ENCODE measurements at regions not wholly inside any gene's neighbourhood (a gene's known extent, or its start where the extent isn't known, plus 50 kb on each side); places are given as distances from the start of the nearest gene placed in this dataset.

DNA sequence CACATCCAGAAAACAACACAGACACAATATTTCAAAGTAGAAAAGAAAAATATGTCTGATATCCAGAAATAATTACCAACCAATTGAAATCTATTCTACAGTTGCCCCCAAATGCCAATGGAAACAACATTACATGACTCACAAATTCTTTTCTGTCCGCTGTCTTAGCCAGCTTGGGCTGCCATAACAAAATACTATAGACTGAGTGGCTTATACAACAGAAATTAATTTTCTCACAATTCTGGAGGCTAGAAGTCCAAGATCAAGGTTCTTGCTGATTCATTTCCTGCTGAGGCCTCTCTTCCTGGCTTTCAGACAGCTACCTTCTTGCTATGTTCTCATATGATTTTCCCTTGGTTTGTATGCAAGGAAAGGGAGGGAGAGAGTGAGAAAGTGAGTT lies 698.1 kb downstream of the DHX35 start:
- DNase-seq (no peak), ATAC-seq (replicated peaks) (no peak)
- Mint-ChIP-seq H3K27me3 (no peaks in the 10 kb centered on the region), H3K36me3 (ENCODE audit: insufficient read depth) (no peaks in the 10 kb centered on the region), H3K4me1 (ENCODE audit: low read depth in 2 of 2) (no peaks in the 10 kb centered on the region), H3K27ac (no peak overlapping the region), H3K4me3 (no peak overlapping the region), H3K9me3 (peaks cover 0 to 7% of the 10 kb centered on the region in 2 donors)

DNA sequence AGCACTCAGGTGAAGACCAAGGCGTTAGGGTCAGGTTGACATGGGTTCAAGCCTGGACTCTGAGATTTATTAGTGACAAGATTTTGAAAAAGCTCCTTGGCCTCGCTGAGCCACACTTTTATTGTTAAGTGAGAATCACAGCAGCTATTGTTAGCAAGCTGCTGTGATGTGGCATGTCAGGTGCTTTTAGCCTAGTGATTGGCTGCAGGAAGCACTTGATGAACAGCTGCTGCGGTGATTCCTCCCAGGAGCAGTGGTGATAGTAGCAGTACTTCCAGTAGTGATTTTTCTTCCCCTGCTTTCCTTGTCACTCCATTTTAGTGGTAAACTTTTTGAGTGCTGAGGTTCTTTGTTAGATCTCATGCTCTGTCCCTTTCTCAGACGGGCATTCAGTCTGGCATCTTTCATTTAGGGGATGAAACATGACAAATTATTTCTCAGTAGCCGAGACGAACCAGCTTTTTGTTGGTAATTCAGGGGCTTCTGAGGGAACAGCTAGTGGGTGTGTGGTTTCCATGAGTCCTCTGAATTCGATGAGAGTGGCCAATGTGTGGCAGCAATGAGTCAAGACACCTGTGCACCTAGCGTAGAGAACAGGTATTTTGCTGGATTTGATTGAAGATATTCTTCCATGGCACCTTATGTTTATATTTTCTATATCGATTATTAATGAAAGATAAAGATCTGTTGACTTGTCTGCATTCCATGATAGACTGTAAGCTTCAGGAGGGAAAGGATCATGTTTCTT lies 696.7 kb downstream of the DHX35 start:
- no peak overlapping the region for H3K27ac Mint-ChIP-seq
- H3K27me3 Mint-ChIP-seq: no peaks in the 10 kb centered on the region
- H3K4me1 Mint-ChIP-seq (ENCODE audit: low read depth in 2 of 2): no peaks in the 10 kb centered on the region
- ATAC-seq (replicated peaks) (no peak), DNase-seq (no peak)
- H3K9me3 Mint-ChIP-seq: peaks cover 0 to 7% of the 10 kb centered on the region in 2 donors
- H3K36me3 Mint-ChIP-seq (ENCODE audit: insufficient read depth): no peaks in the 10 kb centered on the region
- H3K4me3 Mint-ChIP-seq: no peak overlapping the region

DNA sequence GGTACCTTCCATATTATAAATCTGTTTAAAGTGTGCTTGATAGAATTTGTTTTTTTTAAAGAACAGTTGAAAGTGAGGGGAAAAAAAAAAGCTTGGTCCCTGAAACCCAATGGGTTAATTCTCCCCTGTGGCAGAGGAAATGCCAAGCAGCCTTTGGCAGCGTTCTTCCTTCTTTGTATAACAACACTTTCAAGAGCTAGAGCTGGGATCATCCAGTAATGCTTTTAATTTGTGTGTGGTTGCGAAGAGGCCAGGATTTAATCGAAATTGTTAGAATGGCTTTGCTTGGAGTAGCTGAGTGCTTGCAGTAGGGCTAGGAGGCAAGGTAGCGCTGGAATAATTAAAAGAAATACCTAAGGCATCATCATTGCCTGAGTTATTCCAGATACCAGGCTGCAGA lies 692.0 kb downstream of the DHX35 start:
- Mint-ChIP-seq H3K27me3 (peaks cover 7 to 19% of the 10 kb centered on the region in 2 donors), H3K36me3 (ENCODE audit: insufficient read depth) (no peaks in the 10 kb centered on the region), H3K4me3 (no peak overlapping the region), H3K4me1 (ENCODE audit: low read depth in 2 of 2) (no peaks in the 10 kb centered on the region), H3K9me3 (peaks cover 4 to 12% of the 10 kb centered on the region in 2 donors), H3K27ac (no peak overlapping the region)
- no peak for ATAC-seq (replicated peaks)
- DNase-seq: no peak

- no peaks in the 10 kb centered on the region for H3K36me3 Mint-ChIP-seq (ENCODE audit: insufficient read depth)
- H3K27ac Mint-ChIP-seq: no peak overlapping the region
- H3K27me3 Mint-ChIP-seq: peaks cover 7 to 19% of the 10 kb centered on the region in 2 donors
- H3K9me3 Mint-ChIP-seq: peaks cover 4 to 12% of the 10 kb centered on the region in 2 donors
- DNase-seq (no peak), ATAC-seq (replicated peaks) (no peak)
- no peak overlapping the region for H3K4me3 Mint-ChIP-seq
- H3K4me1 Mint-ChIP-seq (ENCODE audit: low read depth in 2 of 2): no peaks in the 10 kb centered on the region
These were observed 689.6 kb downstream of the DHX35 start for GRCh38 chr20:39651645-39652325.

DNA sequence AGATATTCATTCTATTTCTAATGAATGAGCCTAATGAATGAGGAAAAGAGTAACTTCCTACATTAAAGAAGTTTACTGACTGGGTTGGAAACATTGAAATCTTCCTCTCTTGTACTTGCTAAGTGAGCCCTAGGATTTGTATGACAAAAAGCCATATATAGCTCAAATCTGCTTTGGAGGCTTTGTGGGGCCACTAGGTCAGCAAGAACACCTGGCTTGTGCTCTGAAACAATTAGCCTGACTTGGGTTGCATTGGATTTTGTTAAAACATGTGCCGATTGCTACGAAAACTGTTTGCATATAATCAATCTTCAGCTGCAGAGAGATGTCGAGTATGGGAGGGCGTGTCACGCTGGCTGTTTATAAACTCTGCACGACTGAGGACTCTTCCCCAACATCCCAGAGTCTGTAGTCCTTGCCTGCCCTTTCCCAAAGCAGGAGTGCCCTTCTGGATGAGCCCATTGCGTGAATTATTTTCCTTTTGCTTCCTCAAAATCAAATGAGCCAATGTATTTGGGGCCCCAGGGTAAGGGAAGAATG lies 684.8 kb downstream of the DHX35 start:
- ATAC-seq (replicated peaks) (no peak), DNase-seq (no peak)
- no peaks in the 10 kb centered on the region for H3K4me1 Mint-ChIP-seq (ENCODE audit: low read depth in 2 of 2)
- peaks cover 6 to 12% of the 10 kb centered on the region in 2 donors for H3K9me3 Mint-ChIP-seq
- H3K27me3 Mint-ChIP-seq: peaks cover 7 to 19% of the 10 kb centered on the region in 2 donors
- H3K27ac Mint-ChIP-seq: no peak overlapping the region
- no peaks in the 10 kb centered on the region for H3K36me3 Mint-ChIP-seq (ENCODE audit: insufficient read depth)
- no peak overlapping the region for H3K4me3 Mint-ChIP-seq

GRCh38 chr20:39645131-39645530 lies 683.0 kb downstream of the DHX35 start:
- no peaks in the 10 kb centered on the region for H3K4me1 Mint-ChIP-seq (ENCODE audit: low read depth in 2 of 2)
- H3K9me3 Mint-ChIP-seq: peaks cover 0 to 2% of the 10 kb centered on the region in 2 donors
- no peaks in the 10 kb centered on the region for H3K36me3 Mint-ChIP-seq (ENCODE audit: insufficient read depth)
- H3K4me3 Mint-ChIP-seq: no peak overlapping the region
- DNase-seq (no peak), ATAC-seq (replicated peaks) (no peak)
- peaks cover 0 to 3% of the 10 kb centered on the region in 2 donors for H3K27me3 Mint-ChIP-seq
- H3K27ac Mint-ChIP-seq: no peak overlapping the region

DNA sequence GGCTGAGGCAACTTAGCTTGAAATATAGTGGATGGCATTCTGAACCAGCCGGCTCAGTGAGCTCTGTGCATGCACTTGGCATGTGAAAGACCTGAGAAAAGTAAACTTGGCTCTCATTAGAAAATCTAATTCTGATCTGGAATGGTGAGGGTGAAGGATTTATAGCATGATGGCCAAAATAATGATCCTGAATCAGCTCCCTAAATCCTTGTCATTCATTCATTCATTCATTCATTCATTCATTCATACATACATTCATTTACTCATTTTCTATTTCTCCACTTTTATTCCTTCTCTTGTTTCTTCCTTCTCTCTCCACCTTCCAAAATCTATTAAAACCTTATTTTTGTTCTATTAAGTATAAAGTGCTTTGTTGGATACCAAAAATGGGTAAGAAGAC lies 681.1 kb downstream of the DHX35 start:
- no peaks in the 10 kb centered on the region for H3K36me3 Mint-ChIP-seq (ENCODE audit: insufficient read depth)
- no peak overlapping the region for H3K27ac Mint-ChIP-seq
- peaks cover 0 to 2% of the 10 kb centered on the region in 2 donors for H3K9me3 Mint-ChIP-seq
- H3K27me3 Mint-ChIP-seq: no peaks in the 10 kb centered on the region
- DNase-seq (no peak), ATAC-seq (replicated peaks) (no peak)
- H3K4me3 Mint-ChIP-seq: no peak overlapping the region
- H3K4me1 Mint-ChIP-seq (ENCODE audit: low read depth in 2 of 2): no peaks in the 10 kb centered on the region

DNA sequence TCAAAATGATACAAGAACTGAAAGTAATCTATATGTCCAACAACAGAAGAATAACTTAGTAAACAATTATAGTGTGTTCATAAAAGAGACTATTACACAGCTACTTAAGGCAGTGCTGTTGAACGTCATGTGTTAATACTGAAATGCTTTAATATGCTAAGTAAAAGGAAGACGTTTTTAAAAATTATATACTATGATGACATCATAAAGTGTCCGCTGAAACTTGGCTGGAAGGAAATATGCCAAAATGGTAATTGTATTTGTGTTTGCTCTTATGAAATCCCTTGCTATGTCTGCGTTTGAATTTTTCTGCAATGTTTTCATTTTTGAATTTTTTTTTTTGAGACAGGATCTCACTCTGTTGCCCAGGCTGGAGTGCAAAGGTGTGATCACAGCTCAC lies 679.3 kb downstream of the DHX35 start:
- Mint-ChIP-seq H3K4me1 (ENCODE audit: low read depth in 2 of 2) (no peaks in the 10 kb centered on the region), H3K36me3 (ENCODE audit: insufficient read depth) (no peaks in the 10 kb centered on the region), H3K4me3 (no peak overlapping the region), H3K27me3 (no peaks in the 10 kb centered on the region), H3K27ac (no peak overlapping the region), H3K9me3 (peaks cover 0 to 2% of the 10 kb centered on the region in 2 donors)
- no peak for DNase-seq
- ATAC-seq (replicated peaks): no peak

- Mint-ChIP-seq H3K4me3 (no peak overlapping the region), H3K4me1 (ENCODE audit: low read depth in 2 of 2) (no peaks in the 10 kb centered on the region), H3K36me3 (ENCODE audit: insufficient read depth) (no peaks in the 10 kb centered on the region), H3K27ac (no peak overlapping the region), H3K27me3 (no peaks in the 10 kb centered on the region), H3K9me3 (peaks cover 0 to 2% of the 10 kb centered on the region in 2 donors)
- no peak for DNase-seq
- ATAC-seq (replicated peaks): no peak
These were observed 678.0 kb downstream of the DHX35 start for GRCh38 chr20:39640147-39640546.

DNA sequence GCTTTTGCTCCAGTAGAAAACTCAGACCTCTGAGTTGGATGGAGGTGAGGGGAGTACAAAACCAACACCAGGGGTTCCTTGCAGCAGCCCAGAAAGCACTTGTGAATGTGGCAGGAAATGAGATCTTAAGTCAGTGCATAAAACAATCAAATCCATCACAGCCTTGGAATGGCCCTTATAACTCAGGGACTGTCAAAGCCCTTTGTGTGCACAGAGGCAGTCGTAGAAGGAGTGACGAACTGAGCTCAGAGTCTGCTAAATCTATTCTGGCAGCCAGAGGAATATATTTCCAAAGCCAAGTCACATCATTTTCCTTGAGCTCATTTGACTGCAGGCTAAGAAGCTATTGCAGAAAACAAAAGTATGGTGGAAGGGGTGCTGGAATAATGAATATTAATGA lies 676.6 kb downstream of the DHX35 start:
- H3K36me3 Mint-ChIP-seq (ENCODE audit: insufficient read depth): no peaks in the 10 kb centered on the region
- H3K27ac Mint-ChIP-seq: no peak overlapping the region
- no peak overlapping the region for H3K4me3 Mint-ChIP-seq
- DNase-seq: no peak
- peaks cover 0 to 2% of the 10 kb centered on the region in 2 donors for H3K9me3 Mint-ChIP-seq
- ATAC-seq (replicated peaks): no peak
- no peaks in the 10 kb centered on the region for H3K4me1 Mint-ChIP-seq (ENCODE audit: low read depth in 2 of 2)
- no peaks in the 10 kb centered on the region for H3K27me3 Mint-ChIP-seq

GRCh38 chr20:39633689-39634088 lies 671.5 kb downstream of the DHX35 start:
- Mint-ChIP-seq H3K36me3 (ENCODE audit: insufficient read depth) (no peaks in the 10 kb centered on the region), H3K4me1 (ENCODE audit: low read depth in 2 of 2) (no peaks in the 10 kb centered on the region), H3K27me3 (no peaks in the 10 kb centered on the region), H3K4me3 (no peak overlapping the region), H3K27ac (no peak overlapping the region), H3K9me3 (no peaks in the 10 kb centered on the region)
- ATAC-seq (replicated peaks): no peak
- no peak for DNase-seq

- no peak for ATAC-seq (replicated peaks)
- no peaks in the 10 kb centered on the region for H3K9me3 Mint-ChIP-seq
These were observed 670.6 kb downstream of the DHX35 start for GRCh38 chr20:39632757-39633156.

DNA sequence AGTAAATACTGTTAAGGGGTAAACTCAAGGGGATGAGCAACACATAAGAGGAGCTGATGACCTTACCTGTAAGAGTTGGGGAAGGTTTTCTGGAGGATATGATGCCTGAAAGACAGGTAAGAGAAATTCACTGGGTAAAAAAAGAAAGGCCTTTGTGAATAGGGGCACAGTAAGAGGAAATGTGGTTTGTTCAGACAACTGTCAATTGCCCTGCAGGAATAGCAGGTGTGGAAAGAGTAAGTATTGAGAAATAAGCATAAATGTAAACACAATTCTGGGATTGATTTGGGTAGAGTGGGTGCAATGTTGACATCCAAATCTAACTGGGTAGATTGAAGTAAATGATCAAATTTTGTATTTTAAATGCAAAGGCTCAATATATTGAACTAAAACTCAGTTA lies 670.0 kb downstream of the DHX35 start:
- H3K4me3 Mint-ChIP-seq: no peak overlapping the region
- no peaks in the 10 kb centered on the region for H3K36me3 Mint-ChIP-seq (ENCODE audit: insufficient read depth)
- H3K27me3 Mint-ChIP-seq: no peaks in the 10 kb centered on the region
- no peaks in the 10 kb centered on the region for H3K4me1 Mint-ChIP-seq (ENCODE audit: low read depth in 2 of 2)
- ATAC-seq (replicated peaks) (no peak), DNase-seq (no peak)
- H3K27ac Mint-ChIP-seq: no peak overlapping the region
- H3K9me3 Mint-ChIP-seq: no peaks in the 10 kb centered on the region

More at GRCh38 chr20:39632757-39633156, 670.6 kb downstream of the DHX35 start:
- Mint-ChIP-seq H3K27ac (no peak overlapping the region), H3K36me3 (ENCODE audit: insufficient read depth) (no peaks in the 10 kb centered on the region), H3K4me1 (ENCODE audit: low read depth in 2 of 2) (no peaks in the 10 kb centered on the region), H3K4me3 (no peak overlapping the region), H3K27me3 (no peaks in the 10 kb centered on the region)
- no peak for DNase-seq

GRCh38 chr20:39631557-39631956 lies 669.4 kb downstream of the DHX35 start:
- Mint-ChIP-seq H3K27ac (no peak overlapping the region), H3K27me3 (no peaks in the 10 kb centered on the region), H3K4me3 (no peak overlapping the region), H3K9me3 (no peaks in the 10 kb centered on the region), H3K4me1 (ENCODE audit: low read depth in 2 of 2) (no peaks in the 10 kb centered on the region), H3K36me3 (ENCODE audit: insufficient read depth) (no peaks in the 10 kb centered on the region)
- ATAC-seq (replicated peaks) (no peak), DNase-seq (no peak)
